GM19043 (cell line): ENCODE measurements at regions not wholly inside any gene's neighbourhood (a gene's known extent, or its start where the extent isn't known, plus 50 kb on each side); places are given as distances from the start of the nearest gene placed in this dataset.

Experiments used
- ATAC-seq: cut with Tn5 transposase; IDR thresholded peaks from one replicate; pipeline ENCODE4 v1.9.1; 2021; ENCODE audit warnings: low read depth; ENCODE audit not compliant: unreplicated experiment

DNA sequence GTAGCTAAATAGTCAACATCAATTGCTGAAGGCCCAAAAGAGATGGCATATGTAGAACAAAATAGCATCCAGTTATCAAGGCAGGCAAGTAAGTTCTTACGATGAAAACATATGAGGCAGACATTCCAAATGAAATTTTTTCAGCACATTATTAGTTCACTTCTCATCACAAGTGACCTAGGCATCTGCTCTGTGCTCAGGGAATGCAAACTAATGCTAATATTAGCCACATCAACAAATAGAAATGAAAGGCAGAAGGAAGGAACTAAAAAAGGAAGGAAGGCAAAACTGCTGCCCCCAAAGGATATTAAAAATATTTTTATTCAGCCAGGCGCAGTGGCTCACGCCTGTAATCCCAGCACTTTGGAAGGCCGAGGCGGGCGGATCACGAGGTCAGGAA, 51.2 kb upstream of the ROCK1 start:
- no peak for ATAC-seq

DNA sequence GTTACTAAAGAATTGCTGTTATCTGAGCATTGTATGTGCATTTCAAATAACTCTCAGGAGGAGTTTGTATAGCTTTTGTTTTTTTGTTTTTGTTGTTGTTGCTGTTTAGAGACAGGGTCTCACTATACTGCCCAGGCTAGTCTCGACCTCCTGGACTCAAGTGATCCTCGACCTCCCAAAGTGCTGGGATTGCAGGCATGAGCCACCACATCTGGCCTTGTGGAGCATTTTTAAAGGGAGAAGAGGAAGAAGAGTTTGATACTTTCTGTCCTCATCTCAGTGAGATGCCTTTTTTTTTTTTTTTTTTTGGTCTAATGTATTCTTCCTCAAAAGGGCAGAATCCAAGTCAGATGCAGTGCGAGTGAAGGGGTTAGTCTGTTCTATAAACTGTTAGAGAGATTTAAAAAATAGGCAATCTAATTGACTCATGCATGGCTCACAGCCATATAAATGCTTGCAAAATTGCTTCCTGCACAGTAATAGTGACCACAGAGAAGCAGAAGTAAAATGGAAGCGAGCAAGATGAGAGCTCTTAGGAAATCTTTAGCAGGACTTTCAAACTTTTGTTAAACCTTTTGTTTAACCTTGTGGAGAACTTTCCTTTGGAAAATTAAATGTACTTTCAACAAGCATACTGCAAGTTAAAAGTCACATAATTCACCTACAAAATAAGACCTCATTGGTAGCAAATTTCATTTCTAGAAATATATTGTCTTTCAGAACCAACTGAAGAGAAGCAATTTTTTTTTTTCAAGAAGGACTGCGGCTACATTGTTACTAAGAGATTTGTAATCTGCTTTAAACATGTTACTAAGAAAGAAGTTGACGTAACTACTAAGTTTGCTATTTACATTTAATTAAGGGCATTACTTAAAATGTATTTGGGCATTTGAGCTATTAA, 52.3 kb upstream of the ROCK1 start:
- ATAC-seq = no peak

DNA sequence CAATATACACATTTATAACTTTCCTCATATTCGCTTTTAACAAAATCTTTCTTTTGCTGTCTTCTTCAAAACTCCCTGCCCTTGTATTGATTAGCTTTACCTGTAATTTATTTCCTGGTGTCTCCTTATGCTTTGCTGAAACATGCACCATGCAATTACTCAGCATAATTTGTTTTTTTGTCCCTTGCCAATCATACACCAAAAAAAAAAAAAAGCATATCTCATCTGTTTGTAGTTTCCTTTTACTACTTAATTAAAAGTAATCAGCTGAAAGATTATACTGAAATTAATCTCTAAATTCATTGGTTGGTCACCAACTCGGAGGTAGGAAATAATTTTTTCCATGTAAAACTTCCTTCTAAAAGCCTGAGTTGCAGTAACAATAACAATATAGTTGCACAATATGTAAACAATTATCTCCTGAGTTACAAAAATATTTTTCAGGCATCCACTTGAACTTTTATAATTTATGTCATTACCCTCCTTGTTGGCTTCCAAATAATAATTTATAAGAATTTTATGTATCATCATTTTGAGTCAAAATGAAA, 53.0 kb upstream of the ROCK1 start:
- ATAC-seq = no peak

DNA sequence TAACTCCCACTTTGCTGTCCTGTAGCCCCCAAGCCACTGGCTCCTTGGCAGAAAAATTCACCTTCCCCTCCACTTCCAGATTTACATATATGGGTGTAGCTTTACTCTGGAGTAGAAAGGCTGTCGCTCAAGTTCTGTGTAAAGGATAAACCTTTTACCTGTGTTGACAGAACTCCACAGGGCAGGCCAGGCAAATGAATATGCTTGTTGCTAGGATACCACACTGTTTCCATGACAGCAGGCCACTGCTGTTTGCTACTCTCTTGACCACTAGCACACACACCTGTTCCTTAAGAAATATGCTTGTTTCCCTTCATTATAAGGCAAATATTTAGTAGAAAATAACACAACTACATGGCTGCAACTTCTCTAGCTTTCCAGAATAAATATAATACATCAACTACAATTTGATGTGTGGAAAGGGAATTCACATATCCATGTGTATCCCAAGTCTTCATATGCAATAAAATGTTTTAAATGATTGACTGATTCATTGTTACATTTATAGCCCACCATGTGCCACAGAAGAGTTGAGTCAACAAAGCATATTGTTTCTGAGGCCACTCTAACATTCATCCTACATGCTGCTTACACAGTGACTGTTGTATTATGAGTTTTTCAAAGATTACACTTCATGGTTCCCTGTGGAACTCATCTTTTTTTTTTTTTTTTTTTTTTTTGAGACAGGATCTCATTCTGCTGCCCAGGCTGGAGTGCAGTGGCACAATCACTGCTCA, 56.2 kb upstream of the ROCK1 start:
- ATAC-seq = no peak

DNA sequence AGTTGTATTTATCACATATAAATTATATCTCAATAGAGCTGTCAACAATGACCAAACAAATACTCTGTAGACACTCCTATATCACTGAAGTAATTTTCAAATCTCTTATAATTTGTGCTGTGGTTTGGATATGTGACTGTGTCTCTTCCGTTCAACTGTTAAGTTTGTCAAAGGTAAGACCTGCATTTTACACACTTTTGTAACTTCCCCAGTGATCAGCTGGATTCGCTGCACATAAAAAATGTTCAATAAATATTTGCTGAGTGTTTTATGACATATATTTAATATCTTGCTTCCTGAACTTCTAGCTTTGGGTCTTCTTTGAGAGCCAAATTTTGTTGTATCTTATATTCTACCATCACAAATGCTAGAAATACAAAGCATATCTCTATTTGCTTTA, 57.3 kb upstream of the ROCK1 start:
- ATAC-seq = no peak

DNA sequence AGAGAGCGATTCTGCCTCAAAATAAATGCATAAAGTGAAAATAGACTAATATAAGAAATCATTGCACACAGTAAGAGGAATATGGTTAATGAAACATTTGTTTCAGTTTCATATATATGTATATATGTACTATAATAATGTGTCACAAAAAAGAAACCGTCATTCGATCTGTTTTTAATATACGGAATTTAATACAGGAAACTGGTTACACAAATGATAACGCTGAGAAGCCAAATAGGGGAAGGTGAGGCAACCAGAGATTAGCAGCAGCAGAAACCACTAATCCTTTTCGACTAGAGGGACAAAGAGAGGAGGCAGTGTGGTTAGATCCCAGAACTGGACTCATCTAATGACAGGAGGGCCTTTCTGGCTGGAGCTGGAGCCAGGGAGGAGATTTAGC, 64.2 kb upstream of the GREB1L start:
- no peak for ATAC-seq

DNA sequence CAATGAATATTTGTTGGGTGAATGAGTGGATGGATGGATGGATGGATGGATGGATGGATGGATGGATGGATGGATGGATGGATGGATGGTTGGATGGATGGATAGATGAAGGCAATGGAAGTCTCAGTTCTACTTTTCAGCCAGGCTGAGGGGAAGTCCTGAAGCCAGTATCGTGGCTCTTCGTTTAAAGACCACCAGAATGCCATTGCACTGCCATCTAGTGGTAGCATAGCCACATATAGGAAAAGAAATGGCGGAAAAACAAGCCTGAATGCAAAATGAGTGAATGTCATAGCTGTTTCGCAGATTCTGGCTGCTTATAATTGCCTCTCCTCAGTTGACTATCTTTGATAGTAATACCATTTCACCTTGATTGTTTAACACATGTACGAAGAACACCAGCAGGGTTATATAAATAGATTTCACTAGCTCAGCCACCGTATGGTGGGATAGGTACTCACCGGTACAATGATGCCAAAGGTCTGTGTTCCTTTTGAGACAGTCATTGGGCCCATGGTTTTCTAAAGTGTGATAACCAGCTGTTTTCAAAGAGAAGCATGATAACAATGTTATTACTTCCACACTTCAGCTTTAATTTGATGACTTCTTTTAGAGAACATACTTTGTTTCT, 62.3 kb upstream of the GREB1L start:
- ATAC-seq = peak; percentile 71

DNA sequence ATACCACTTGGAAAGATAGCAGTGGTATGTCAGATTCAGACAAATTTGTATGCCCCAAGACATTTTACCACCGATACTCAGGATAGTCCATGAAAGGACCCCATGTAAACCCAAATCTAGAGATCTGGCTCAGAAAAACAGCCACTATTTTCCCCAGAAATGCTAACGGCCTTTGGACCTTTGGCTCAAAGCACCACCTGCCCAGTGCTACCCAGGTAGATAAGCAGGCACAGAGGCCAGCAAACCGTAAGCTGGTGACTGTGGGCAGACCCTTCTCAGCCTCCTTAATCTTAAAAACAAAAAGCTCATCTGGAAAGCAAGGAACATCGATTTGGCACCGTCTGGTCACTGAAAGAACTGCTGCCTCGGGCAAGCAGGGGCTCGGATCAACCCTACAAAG, 61.4 kb upstream of the GREB1L start:
- no peak for ATAC-seq

DNA sequence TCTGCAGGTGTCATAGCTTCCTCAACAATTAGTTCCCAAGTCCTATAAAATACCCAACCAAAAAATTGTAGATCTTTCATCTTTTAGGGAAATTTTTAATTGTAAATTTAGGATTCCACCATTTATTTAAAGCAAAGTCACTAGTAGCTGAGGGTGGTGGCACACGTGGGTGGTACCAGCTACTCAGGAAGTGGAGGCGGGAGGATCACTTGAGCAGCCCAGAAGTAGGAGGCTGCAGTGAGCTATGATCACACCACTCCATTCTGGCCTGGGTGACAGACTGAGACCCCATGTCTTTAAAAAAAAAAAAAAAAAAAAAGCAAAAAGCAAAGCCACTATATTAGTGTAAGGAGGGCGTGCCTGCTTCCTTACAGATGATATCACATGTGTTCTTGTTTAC, 60.3 kb upstream of the GREB1L start:
- no peak for ATAC-seq

DNA sequence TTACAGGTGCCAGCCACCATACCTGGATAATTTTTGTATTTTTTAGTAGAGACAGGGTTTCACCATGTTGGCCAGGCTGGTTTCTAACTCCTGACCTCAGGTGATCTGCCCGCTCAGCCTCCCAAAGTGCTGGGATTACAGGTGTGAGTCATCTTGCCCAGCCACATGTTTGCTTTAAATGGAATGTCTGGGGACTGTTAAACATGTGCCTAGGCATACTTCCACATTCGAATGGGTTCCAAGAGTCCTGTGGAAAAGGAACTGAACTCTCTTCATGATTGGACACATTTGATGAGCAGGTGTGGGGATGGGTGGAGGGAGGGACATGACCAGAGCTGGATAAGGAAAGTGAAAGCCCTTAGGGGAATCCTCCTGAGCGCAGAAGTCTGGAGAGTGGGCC, 58.4 kb upstream of the GREB1L start:
- no peak for ATAC-seq

DNA sequence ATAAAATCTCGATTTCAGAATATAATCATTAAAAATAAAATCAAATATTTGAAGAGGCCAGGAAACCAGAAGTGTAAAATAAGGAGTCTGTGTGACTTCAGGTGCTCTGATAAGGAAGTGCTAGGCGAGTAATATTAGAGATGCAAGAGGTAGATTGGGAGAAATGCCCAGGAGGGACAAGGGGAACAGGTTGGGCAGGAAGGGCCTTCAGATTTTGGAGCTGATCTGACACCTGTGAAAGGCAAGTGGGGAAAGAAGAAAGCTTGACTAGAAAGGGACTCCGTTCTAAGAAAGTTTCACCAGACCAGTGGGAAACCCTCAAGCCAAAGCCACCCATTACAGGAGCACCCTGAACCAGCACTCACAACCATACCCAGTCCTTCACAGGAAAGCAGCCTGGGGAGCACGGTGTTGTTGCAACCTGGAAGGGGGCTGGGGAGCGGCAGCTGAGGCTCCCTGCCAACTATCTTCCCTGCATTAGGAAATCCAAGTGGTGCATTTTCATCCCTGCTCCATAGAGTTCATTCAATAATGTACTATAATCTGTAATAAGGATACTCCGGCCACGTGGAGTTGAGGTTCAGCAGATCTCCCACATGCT, 57.5 kb upstream of the GREB1L start:
- ATAC-seq = no peak

DNA sequence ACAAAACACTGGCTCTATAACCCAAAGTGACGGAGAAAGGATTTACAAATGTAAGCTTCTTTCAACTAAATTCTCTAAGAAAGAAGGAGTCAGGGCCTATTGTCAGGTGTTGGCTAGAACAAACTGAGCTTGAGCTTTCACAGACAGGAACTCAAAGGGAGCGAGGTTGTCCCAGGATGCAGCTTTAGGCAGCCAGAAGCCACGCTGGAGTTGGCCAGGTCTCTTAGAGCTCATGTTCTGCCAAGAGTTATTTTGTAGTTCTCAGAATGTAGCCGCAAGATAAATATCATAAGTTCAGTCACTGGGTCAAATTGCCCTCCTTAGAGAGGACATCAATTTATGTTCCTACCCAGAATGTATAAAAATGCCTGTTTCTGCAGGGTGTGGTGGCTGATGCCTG, 54.1 kb upstream of the GREB1L start:
- no peak for ATAC-seq

DNA sequence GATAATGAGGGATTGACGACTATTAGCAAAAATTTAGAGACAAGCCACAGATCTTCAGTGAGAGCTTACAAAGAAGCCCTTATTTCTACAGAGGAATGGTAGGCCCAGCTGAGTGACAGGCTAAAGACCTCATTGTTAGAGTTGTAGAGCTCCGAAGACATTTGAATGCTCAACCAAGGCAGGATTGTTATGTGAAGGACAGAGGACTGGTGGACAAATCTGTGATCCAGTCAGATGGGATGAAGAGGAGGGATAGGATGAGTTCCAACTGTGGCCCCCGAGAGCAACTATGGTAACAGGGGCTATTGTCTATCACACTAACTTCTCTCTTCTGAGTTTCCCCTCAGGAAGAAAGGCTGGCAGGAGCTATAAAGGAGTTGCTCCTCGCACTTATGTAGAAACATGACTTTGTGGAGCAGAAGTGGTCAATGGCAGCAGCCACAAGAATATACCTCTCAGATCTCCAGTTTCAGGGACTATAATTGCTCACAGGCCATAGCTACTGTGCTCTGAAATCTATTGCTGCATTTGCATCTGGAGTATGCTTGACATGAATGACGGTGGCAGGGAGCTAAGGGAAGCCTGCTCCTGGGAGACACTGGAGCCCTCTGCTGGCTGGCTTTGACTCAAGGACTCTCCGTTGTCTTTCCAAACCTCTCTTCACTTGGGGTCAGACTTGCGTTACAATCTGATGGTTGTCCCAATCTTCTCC, 50.3 kb upstream of the GREB1L start:
- no peak for ATAC-seq
